SKM-1 treated with dmso at 0.1 percent for 144 hours (cell line): ENCODE measurements at regions not wholly inside any gene's neighbourhood (a gene's known extent, or its start where the extent isn't known, plus 50 kb on each side); places are given as distances from the start of the nearest gene placed in this dataset.

Experiments
- DNase-seq: peaks from one replicate; lab custom pipeline; 2025; ENCODE audit not compliant: unreplicated experiment; lab: John Stamatoyannopoulos, UW

DNA sequence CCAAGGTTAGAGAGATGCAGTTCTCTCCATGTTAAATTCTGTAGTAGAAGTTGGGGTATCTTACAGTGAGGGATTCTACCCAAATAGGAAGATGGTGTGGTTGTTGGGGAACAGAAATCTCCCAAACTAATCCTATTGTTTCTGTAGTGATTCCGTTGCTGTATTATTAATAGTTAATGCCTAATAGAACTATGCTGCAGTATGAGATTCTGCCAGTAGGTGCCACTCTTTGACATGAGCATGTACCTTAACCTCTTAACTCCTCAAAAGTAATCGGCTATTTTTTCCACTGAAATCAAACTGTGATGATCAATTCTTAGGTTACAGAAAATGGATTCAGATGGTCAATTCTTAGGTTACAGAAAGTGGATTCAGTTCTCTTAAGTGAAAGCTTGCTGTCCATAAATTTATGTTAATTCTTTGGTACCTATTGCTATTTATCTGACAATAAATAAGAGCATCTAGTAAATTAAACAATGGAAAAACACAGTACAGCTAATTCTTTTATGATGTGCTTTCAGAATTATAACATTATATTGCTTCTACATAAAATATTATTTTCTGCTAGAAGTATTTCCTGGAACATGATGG lies 97.9 kb upstream of the DLX2 start:
- no peak for DNase-seq

- DNase-seq, result no peak
These were observed 101.6 kb upstream of the DLX2 start for GRCh38 chr2:172204309-172204708.

- no peak for DNase-seq
These were observed 102.1 kb upstream of the DLX2 start for GRCh38 chr2:172204762-172205161.

DNA sequence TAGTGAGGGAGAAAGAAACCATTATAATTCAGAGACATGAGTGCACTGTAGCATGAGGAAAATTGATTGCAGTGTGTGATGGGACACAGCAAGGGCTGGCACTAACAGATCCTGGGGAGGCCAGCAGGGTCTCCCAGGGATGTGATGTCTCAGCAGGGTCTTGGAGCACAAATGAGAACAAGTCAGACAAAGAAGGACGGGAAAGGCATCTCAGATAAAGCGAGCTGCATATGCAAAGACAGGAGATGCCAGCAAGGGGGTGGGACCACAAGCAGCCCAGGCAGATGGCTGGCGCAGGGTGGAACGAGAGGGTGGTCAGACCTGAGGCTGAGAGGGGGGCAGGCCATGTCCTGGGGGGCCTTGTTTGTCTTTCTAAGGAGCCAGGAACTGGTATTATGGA lies 102.6 kb upstream of the DLX2 start:
- DNase-seq, result no peak

DNA sequence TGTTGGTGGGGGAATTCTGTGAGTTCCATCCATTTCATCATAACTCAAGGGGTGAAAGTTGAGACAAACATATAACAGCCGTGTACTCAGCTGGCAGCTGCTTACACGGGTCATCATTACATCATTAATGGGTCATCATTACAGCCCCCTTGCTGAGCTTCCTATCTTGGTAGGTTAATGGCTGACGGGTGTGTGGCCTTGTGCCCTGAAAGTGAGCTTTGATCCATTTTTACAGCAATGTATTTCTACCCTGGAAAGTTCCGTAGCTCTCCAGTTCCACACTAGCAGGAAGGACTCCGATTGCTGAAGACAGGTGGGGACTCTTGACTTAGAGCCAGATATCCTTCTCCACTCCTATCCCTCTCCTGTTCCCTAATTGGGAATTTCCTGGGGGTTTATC lies 105.2 kb upstream of the DLX2 start:
- DNase-seq, result no peak

GRCh38 chr2:172208791-172209325 lies 106.2 kb upstream of the DLX2 start:
- DNase-seq, result peak; percentile 71

GRCh38 chr2:172210599-172210998 lies 107.9 kb upstream of the DLX2 start:
- no peak for DNase-seq

DNA sequence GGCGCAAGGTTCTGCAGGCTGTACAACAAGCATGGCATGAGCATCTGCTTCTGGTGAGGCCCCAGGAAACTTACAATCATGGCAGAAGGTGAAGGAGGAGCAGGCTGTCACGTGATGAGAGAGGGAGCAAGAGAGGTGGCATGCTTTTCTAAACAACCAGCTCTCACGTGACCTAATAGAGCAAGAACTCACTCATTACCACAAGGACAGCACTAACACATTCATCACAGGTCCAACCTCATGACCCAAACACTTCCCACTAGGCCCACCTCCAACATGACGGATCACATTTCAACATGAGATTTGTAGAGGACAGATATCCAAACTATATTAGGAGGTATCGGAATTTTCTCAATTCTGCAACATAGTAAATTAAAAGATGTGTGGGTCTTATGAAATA lies 108.8 kb upstream of the DLX2 start:
- no peak for DNase-seq

- no peak for DNase-seq
These were observed 110.6 kb upstream of the DLX2 start for GRCh38 chr2:172213116-172213860.

DNA sequence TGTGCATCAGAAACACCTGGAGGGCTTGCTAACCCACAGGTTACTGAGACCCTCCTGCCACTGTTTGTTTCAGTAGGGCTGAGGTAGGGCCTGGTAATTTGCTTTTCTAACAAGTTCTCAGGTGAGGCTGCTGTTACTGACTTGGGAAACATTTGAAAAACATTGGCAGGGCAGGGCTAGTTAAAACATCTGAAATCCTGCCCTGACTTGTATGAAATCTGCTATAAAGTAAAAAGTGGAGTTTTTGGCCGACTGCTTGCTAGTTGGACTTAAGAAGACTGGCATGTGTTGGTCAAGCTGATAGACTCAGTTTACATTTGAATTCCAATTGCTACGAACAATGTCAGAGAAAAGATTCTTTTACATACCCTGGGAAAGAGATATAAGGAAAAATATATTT lies 111.6 kb upstream of the DLX2 start:
- no peak for DNase-seq

- DNase-seq, result no peak
These were observed 112.7 kb upstream of the DLX2 start for GRCh38 chr2:172215172-172215935.

GRCh38 chr2:172215936-172216335 lies 113.2 kb upstream of the DLX2 start:
- DNase-seq, result no peak

GRCh38 chr2:172216477-172216876 lies 113.8 kb upstream of the DLX2 start:
- DNase-seq, result no peak

DNA sequence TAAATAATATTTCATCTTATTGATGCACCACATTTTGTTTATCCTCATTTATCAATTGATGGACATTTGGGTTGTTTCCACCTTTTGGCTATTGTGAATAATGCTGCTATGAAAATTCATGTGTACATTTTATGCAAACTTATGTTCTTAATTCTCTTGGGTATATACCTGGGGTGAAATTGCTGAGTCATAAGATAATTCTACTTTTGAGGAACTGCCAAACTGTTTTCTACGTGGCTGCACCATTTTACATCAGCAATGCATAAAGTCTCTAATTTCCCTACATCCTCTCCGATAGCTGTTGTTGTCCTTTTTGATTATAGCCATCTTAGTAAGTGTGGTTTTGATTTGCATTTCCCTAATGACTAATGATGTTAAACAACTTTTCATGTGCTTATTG lies 116.5 kb upstream of the DLX2 start:
- no peak for DNase-seq

DNA sequence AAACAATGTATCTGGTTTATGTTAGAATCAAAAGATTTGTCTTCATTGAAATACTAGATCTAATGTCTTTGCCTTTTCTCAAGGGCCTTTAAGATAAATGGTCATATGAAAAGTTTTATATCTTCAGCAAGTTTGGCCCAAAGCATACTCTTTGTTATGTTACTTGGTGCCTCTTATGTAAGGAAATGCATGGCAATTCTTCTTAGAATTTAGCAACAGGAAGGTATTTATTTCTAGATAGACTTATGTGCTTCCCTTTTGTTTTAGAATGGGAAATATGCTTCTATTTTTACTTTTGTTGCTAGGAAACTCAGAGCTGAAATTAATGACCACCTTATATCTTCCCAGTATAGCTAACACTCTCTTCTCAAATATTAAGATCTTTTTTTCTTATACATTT lies 117.4 kb upstream of the DLX2 start:
- peak; percentile 41 for DNase-seq

- DNase-seq, result no peak
These were observed 120.9 kb upstream of the DLX2 start for GRCh38 chr2:172223601-172224054.

GRCh38 chr2:172225786-172226185 lies 123.1 kb upstream of the DLX2 start:
- DNase-seq, result no peak

- DNase-seq, result no peak
These were observed 123.8 kb upstream of the DLX2 start for GRCh38 chr2:172226244-172227061.

DNA sequence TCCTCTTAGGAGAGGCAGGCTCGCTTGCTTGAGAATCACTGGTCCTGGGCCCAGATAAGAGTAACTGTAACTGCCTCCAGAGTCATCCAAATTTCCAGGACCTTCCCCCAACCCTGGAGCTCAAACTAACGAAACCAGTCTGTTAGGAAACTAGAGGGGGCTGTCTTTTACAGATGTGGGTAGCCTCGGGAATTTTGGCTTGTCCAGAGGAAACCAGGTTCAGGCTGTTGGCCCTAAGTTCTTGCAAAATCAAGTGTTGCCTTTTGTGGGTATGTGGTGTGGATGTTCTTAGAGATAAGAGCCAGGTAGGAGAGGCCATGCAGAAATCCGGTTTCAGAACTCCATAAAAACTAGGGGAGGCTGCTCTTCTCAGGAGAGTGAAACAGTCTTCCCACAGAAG lies 125.0 kb upstream of the DLX2 start:
- DNase-seq, result no peak

- no peak for DNase-seq
These were observed 125.6 kb upstream of the DLX2 start for GRCh38 chr2:172228177-172228808.

DNA sequence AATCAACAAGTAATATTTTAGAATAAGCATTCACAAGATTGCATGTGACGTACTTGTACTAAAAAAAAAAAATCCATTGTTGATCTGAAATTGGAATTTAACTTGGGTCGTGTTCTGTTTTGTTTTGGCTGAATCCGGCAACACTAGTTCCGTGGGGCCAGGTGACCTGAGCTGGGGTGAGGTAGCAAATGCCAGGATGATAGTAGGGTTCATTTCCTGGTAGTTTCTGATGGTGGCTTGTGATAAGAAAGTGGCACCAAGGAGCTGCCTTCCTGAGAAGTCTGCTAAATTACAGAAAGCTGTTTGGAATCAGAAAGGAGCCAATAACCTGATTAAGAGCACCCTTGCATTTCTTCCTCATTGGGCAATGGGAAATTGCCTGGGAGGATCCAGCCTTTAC lies 126.4 kb upstream of the DLX2 start:
- no peak for DNase-seq
